NCI-H2227 treated with DMSO at 0.1 percent for 48 hours (cell line): ENCODE measurements at regions not wholly inside any gene's neighbourhood (a gene's known extent, or its start where the extent isn't known, plus 50 kb on each side); places are given as distances from the start of the nearest gene placed in this dataset.
"Not testable (repeated sequence)": the region's sequence is repeated elsewhere in the genome, so short reads cannot be mapped to it uniquely, and the experiment has no call there.

Experiments
- DNase-seq: peaks from one replicate; lab custom pipeline; 2025; lab: John Stamatoyannopoulos, UW

GRCh38 chr4:23085249-23085568 lies 392.5 kb downstream of the GBA3 start:
- DNase-seq: no peak

GRCh38 chr4:23084559-23085248 lies 392.0 kb downstream of the GBA3 start:
- no peak for DNase-seq

- DNase-seq: no peak
Measured at GRCh38 chr4:23083391-23083790, 390.7 kb downstream of the GBA3 start.

GRCh38 chr4:23080171-23080570 lies 387.4 kb downstream of the GBA3 start:
- DNase-seq: not testable (repeated sequence)

GRCh38 chr4:23070848-23071570 lies 378.3 kb downstream of the GBA3 start:
- no peak for DNase-seq

- no peak for DNase-seq
Measured at GRCh38 chr4:23068756-23069155, 376.0 kb downstream of the GBA3 start.

GRCh38 chr4:23068287-23068686 lies 375.6 kb downstream of the GBA3 start:
- no peak for DNase-seq

GRCh38 chr4:23062188-23062587 lies 369.5 kb downstream of the GBA3 start:
- no peak for DNase-seq

- DNase-seq: no peak
Measured at GRCh38 chr4:23061431-23061830, 368.7 kb downstream of the GBA3 start.

- DNase-seq: no peak
Measured at GRCh38 chr4:23060776-23061175, 368.0 kb downstream of the GBA3 start.

GRCh38 chr4:23058165-23058776 lies 365.5 kb downstream of the GBA3 start:
- DNase-seq: no peak

- no peak for DNase-seq
Measured at GRCh38 chr4:23041501-23041900, 348.8 kb downstream of the GBA3 start.

GRCh38 chr4:23040539-23040938 lies 347.8 kb downstream of the GBA3 start:
- no peak for DNase-seq

GRCh38 chr4:23039818-23040217 lies 347.1 kb downstream of the GBA3 start:
- no peak for DNase-seq

- DNase-seq: no peak
Measured at GRCh38 chr4:23038626-23039491, 346.1 kb downstream of the GBA3 start.

- no peak for DNase-seq
Measured at GRCh38 chr4:23036921-23037495, 344.3 kb downstream of the GBA3 start.

- no peak for DNase-seq
Measured at GRCh38 chr4:23036503-23036902, 343.8 kb downstream of the GBA3 start.

- no peak for DNase-seq
Measured at GRCh38 chr4:23035521-23036056, 342.9 kb downstream of the GBA3 start.

GRCh38 chr4:23034731-23035130 lies 342.0 kb downstream of the GBA3 start:
- DNase-seq: no peak

GRCh38 chr4:23033796-23034195 lies 341.1 kb downstream of the GBA3 start:
- DNase-seq: no peak

GRCh38 chr4:23028875-23029274 lies 336.1 kb downstream of the GBA3 start:
- DNase-seq: no peak

- no peak for DNase-seq
Measured at GRCh38 chr4:23023666-23024065, 330.9 kb downstream of the GBA3 start.
